ENCODE measurements at regions not wholly inside any gene's neighbourhood (a gene's known extent, or its start where the extent isn't known, plus 50 kb on each side); places are given as distances from the start of the nearest gene placed in this dataset.

- TF ChIP-seq ZFX (IDR thresholded peaks at IDR 0.05; ENCODE audit: borderline replicate concordance): no peak
- TF ChIP-seq CTCF (IDR thresholded peaks at IDR 0.05): no peak
- H3K27ac ChIP-seq: no peak overlapping the region
Measured at GRCh38 chr9:16921855-16922254, 51.4 kb upstream of the BNC2 start.

Data from 22Rv1 (cell line).